ENCODE measurements at regions not wholly inside any gene's neighbourhood (a gene's known extent, or its start where the extent isn't known, plus 50 kb on each side); places are given as distances from the start of the nearest gene placed in this dataset.
"Not testable (repeated sequence)": the region's sequence is repeated elsewhere in the genome, so short reads cannot be mapped to it uniquely, and the experiment has no call there.

DNA sequence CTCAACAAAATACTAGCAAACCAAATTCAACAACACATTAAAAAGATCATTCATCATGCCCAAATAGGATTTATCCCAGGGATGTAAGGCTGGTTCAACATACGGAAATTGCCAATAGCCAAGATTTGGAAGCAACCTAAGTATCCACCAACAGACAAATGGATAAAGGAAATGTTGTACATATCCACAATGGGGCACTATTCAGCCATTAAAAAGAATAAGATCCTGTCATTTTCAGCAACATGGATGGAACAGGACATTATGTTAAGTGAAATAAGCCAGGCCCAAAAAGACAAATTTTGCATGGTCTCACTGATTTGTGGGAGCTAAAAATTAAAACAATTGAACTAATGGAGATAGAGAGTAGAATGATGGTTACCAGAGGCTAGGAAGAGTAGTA is 82.0 kb upstream of the FAM241A start:
- DNase-seq = no peak

DNA sequence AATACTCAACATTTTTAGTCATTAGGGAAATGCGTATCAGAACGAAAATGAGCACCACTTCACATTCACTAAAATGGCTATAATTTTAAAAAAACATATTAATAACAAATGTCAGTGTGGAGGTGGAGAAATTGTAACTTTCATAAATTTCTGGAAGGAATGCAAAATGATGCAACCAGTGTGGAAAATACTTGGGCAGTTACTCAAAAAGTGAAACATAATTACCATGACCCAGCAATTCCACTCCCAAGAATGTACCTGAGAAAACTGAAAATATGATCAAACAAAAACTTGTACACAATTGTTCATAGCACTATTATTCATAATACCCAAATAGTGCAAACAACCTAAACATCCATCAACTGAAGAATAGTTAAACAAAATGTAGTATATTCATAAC is 76.1 kb upstream of the FAM241A start:
- DNase-seq = no peak

DNA sequence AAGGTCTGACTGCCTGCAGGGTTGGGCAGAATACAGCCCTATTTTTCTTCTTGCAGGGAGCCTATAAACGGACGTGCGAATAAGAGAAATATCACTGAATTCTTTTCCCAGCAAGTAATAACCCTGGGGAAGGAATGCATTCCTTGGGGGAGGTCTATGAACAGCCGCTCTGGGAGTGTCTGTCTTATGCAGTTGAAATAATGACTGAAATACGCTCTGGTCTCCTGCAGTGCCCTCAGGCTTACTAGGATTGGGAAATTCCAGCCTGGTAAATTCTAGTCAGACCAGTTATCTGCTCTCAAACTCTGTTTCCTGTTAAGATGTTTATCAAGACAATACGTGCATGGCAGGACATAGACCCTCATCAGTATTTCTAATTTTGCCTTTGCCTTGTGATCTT is 72.1 kb upstream of the FAM241A start:
- no peak for DNase-seq

DNA sequence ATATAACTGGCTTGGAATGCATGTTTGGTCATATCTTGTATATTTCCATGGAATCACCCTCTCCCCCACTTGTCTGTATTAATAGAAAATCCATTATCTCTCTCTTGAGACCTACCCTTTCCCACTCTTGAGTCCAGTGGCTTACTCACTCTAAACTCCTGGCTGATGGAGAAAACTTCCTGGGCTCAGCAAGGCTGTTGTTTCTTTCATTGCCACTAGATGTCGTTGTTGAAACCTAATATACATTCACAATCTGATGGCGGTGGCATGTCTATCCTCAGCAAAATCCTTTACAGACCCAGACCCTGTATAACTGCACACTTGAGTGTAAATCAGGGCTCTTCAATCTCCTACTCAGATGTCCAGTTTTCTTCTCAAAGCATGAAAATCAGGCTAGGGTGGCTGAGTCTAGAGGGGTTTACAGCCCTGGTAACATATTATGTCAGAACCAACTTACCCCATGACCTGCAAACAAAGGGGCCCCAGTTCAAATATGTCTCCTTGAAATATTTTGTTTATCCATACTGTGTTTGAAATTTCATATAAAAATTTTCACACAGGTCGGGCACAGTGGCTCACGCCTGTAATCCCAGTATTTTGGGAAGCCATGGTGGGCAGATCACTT is 70.0 kb upstream of the FAM241A start:
- DNase-seq = no peak

DNA sequence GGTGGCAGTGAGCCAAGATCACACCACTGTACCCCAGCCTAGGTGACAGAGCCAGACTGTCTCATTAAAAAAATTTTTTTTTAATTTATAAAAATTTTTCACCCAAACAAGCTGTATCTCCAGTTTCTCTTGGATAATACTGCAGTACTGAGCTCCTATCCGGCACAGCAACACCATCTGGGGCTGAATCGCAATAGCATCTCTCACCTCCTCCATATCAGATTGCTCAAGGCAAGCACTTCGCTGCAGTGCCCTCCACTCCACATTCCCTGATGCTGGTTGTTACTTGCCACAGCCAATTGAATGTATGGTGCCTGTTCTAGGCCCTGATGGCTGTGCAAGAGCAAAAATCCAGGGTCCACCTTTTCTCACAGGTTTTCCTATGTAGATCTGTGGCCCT is 69.3 kb upstream of the FAM241A start:
- DNase-seq = no peak

DNA sequence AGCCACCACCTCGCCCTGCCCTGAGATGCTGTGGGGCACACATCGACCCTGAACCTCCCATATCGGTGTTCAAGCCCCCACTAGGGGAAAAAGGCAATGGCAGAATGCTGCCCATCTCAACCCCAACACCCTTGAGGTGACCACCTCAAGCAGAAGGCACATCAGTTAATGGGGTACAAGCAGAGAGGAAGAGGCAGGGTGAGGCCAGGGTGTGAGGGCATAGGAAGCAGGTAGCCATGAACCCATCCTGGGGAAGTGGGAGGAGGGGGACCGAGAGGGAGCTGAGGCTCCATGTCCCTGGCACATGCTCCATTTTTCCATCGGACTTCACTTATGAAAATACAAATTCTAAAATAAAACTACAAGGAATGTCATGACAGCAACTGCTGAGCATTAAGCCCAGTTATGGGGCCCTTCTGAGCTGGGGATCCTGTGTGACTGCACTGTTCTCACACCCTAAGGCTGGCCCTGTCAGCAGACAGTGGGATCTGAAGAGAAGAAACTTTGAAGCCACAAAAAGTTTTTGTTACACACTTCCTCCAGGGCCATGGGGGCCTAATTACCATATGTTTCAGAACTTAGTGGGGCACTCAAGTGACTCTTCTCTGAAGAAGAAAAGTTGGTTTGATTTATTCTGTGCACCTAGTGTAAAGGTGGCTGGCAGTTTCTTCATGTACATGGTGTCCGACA is 68.2 kb upstream of the FAM241A start:
- no peak for DNase-seq

DNA sequence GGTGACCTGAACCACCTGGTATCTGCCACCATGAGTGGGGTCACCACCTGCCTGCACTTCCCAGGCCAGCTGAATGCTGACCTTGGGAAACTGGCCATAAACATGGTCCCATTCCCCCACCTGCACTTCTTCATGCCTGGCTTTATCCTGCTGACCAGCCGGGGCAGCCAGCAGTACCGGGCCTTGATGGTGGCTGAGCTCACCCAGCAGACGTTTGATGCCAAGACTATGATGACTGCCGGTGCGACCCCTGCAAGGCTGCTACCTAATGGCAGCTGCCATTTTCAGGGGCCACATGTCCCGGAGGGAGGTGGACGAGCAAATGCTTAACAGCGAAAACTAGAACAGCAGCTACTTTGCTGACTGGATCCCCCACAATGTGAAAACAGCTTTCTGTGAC is 67.5 kb upstream of the FAM241A start:
- no peak for DNase-seq

DNA sequence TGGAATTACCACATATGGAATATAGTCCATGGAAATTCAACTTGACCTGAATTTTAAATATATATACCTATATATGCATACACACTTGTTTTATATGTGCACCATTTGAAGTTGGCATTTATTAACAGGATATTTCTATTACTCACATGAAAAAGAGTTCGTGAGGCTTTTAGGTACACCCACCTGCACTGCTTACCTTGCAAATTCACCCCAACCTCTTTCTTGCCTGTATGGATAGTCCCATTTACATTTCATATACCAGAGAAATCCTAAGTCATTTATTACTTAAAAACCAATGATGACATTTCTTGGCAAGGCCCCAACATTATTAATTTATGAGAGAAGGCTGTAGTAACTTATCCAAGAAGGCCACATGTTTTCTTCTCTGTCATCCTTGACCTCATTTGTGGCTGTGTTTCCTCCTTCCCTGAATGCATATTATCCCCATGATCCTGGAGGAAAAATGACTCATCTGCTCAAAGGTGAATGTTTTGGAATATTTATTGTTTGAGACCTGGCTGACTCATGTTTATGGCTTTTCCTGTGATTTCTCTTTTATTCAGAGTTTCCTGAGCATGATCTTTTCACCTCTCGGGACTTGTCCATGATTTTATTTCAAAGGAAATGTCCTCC is 62.2 kb upstream of the FAM241A start:
- DNase-seq = no peak

DNA sequence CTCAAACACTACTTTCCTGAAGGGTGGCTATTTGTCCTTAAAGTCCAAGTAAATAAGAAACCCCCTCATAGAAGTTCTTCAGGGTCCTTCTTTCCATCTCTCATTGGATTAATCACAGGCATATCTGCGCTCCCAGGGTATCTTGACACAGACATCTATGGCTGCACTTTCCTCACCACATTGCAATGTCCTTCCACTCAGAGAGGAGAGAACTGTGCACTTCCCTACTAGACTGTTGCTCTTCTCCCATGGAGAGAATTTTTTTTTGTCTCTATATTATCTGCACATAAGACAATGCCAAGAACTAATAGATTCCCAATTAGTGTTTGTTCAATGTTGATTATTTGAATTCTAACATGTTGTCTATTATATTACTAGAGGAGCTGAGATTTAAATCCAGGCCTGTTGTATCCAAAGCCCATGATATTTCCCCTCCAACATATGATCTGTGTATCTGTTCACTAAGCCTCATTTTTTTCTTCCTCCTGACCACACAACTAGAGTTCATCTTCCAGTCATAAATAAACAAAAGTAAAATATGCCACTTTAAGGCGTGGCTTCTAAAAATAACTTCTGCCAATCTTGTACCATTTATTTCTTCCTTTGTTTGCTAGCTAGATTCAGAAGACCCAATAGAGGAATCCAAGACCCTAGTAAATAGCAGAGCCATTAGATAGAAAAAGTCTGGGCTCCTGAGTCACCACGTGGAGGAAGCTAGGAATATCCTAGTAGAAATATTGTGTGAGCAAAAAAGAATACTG is 61.5 kb upstream of the FAM241A start:
- DNase-seq = no peak

DNA sequence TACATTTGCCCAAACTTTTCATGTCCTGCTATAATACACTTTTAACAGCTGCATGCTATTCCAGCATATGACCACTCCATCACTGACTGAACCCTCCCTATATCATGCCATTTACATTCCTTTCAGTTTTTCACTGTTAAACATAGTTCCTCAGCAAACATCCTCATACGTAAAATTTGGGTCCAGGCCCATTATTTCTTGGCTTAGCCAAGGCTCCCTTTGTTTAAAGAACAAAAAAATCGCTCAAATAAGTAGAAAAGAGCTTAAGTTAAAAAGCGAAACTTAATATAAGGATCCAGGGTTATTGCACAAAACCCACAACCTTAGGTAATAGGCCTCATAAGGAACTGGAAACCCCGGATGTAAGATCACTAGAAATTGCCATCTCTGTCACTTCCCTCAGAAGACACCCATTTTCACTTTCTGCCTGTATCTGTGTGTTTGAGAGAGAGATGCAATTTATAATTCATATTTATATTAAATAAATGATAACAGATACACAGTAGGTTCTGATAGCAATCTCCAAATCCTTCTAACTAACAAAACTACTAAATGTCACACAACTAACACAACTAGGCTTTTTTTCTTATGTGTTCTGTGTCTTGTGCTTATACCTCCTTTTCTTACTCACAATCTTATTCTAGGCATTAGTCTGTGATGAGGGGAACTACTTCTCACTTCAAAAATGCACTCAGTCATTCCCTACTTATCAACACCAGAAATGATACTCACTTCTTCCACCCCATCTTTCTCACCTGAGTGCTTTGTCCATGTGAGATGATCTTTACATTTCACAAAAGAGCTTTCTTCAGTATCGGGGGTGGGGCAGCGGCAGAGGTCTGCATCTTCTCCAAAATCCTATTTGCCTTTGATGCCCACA is 59.9 kb upstream of the FAM241A start:
- no peak for DNase-seq

DNA sequence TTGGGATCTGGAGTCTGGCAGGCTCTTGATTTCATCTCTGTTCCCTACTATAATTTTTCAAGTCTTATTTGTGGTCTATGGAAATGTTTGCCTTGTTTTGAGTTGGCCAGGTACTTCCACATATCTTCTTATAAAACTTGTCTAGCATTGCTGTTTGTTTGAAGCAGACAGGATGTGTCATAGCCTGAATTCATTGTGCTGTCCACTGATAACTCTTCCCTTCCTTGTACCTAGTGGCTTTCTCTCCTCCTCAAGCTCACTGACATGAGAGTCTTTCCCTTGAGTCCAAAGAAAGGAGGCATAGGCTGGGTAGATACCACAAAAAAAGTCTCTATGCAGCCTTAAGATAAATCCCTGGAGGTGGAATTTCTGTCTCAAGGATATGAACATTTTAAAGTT is 59.2 kb upstream of the FAM241A start:
- no peak for DNase-seq

DNA sequence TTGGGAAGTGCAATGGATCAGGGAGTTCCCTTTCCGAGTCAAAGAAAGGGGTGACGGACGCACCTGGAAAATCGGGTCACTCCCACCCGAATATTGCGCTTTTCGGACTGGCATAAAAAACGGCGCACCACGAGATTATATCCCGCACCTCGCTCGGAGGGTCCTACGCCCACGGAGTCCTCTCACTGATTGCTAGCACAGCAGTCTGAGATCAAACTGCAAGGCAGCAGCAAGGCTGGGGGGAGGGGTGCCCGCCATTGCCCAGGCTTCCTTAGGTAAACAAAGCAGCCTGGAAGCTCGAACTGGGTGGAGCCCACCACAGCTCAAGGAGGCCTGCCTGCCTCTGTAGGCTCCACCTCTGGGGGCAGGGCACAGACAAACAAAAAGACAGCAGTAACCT is 58.6 kb upstream of the FAM241A start:
- DNase-seq = not testable (repeated sequence)

DNA sequence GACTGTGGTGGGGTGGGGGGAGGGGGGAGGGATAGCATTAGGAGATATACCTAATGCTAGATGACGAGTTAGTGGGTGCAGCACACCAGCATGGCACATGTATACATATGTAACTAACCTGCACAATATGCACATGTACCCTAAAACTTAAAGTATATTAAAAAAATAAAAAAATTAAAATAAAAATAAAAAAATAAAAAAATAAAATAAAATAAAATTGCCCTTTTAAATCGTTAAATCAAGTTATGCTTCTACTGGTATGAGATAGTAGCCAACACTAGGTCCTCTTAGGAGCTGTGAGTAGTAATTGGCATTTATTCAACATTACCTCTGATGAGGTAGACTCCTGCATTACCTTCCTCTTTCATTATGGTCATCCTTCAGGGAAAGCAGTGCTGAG is 52.9 kb upstream of the FAM241A start:
- not testable (repeated sequence) for DNase-seq

DNA sequence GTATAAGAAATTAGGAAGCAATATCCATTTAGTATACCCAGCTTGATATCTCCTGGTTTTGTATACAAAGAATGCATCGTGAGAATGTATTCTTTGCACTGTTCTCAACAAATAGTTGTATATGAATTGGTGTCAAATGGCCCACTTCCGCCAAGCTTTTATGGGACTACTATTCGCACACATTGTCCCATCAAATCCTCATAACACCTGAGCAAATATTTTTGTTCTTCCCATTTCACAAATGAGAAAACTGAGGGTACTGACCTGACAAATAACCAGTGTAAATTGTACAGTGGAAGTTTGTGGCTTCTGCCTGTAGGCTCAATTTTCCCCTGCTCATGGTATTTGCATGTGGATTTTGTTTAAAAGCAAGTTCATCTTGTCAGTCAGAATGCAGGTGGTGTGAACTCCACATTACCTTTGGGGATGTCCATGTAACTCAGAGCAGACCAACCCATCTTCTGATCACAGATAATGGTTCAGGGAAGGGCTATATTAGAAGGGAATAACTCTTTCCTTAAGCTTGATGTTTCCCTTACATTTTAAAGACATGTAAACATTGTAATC is 51.5 kb upstream of the FAM241A start:
- DNase-seq = no peak

DNA sequence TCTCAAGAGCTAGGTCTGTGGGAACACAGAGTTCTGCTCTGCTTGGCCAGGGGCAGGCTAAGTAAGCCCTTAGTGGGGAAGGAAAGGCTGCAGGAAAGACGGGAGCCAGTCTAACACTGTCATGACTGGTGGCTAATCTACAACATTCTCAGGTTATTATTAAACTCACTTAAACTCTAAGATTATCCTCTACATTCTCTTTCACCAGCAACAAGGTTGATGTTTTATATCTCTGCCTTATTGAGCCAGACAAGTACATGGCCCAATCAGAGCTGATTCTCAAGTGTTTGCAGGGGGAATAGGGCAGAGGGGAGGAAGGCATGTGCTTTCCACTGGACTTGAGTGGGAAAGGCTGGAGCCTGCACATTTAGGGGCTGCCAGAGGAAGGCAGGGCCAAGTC is 50.9 kb upstream of the FAM241A start:
- no peak for DNase-seq
